Gastroesophageal sphincter (tissue), 4 donors: ENCODE measurements at regions not wholly inside any gene's neighbourhood (a gene's known extent, or its start where the extent isn't known, plus 50 kb on each side); places are given as distances from the start of the nearest gene placed in this dataset.
"Not testable (repeated sequence)": the region's sequence is repeated elsewhere in the genome, so short reads cannot be mapped to it uniquely, and the experiment has no call there.

Experiments used
- ATAC-seq: fragments of 150-250 bp; one replicate; pipeline ENCODE4 v1.9.1; 2016; ENCODE audit warnings: mild to moderate bottlenecking, moderate library complexity
- H3K27ac ChIP-seq, 4 donors: fragments of 200-600 bp; sonication (generic) in 3 of 4; 1 replicate in 3 of 4; 2 replicates in 1 of 4; pipeline ENCODE4 v1.5.1; 2016 to 2019
- H3K27me3 ChIP-seq: fragments of 200-600 bp; sonication (generic); one replicate; pipeline ENCODE4 v1.5.1; 2019
- H3K36me3 ChIP-seq, 2 donors: fragments of 200-600 bp; sonication (generic); one replicate each; pipeline ENCODE4 v1.5.1; 2019; ENCODE audit warnings: control low read depth in 1 of 2
- H3K4me1 ChIP-seq, 3 donors: fragments of 200-600 bp; sonication (generic); 1 replicate in 2 of 3; 2 replicates in 1 of 3; pipeline ENCODE4 v1.5.1; 2016 to 2019; ENCODE audit warnings: control low read depth in 2 of 3
- H3K4me3 ChIP-seq, 2 donors: fragments of 200-600 bp; sonication (generic); one replicate each; pipeline ENCODE4 v1.5.1; 2019; ENCODE audit warnings: mild to moderate bottlenecking in 1 of 2, moderate library complexity in 1 of 2
- H3K9me3 ChIP-seq, 3 donors: fragments of 200-600 bp; sonication (generic); one replicate each; pipeline ENCODE4 v1.5.1; 2017 to 2019; ENCODE audit warnings: control low read depth in 2 of 3
- CTCF ChIP-seq, 4 experiments: fragments of 200-600 bp in 2 of 4; fragments of 450-650 bp in 2 of 4; sonication (generic) in 1 of 4; IDR thresholded peaks; one replicate each; pipeline ENCODE4 v1.5.1; 2017 to 2019; ENCODE audit warnings: antibody characterized with exemption in 4 of 4, mild to moderate bottlenecking in 2 of 4, moderate library complexity in 2 of 4
- EP300 ChIP-seq: sonication (generic); formaldehyde crosslinking; IDR thresholded peaks from one replicate; pipeline ENCODE4 v1.6.1; 2017; ENCODE audit warnings: antibody characterized with exemption, mild to moderate bottlenecking
- POLR2A ChIP-seq, 2 donors: fragments of 450-650 bp; IDR thresholded peaks; one replicate each; pipeline ENCODE4 v1.6.1; 2017; ENCODE audit warnings: antibody characterized with exemption in 2 of 2, mild to moderate bottlenecking in 2 of 2, moderate library complexity in 1 of 2
- POLR2AphosphoS5 ChIP-seq: sonication (generic); formaldehyde crosslinking; IDR thresholded peaks from one replicate; pipeline ENCODE4 v1.6.1; 2017; ENCODE audit warnings: antibody characterized with exemption
- WGBS, 2 donors: methylation state at CpG; one replicate each; pipeline ENCODE4 v1.1.5; 2018; ENCODE audit warnings: low coverage in 1 of 2; 5-methylcytosine and 5-hydroxymethylcytosine counted together

DNA sequence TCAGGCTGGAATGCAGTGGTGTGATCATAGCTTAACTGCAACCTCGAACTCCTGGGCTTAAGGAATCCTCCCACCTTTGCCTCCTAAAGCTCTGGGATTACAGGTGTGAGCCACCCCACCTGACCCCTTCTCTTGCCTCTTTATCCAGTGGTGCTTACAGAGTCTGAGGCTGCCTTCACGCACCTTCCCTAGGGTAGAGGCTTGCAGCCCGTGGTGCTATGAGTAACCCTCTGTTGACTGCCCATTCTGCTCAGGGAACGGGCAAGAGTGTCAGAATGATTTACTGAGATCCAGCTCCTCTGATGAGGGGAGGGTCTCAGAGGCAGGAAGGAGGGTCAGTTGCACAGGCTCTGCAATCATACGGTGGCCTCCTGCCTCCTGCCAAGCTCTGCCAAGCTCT, 125.1 kb upstream of the TBX3 start:
- no peak for TF ChIP-seq POLR2A (IDR thresholded peaks at IDR 0.05)
- TF ChIP-seq POLR2AphosphoS5 = no peak
- TF ChIP-seq CTCF (IDR thresholded peaks at IDR 0.05) = no peak
- no peak for TF ChIP-seq EP300
- no peak for ATAC-seq
- Histone ChIP-seq H3K27me3 (peaks cover 8% of the 10 kb centered on the region), H3K36me3 (no peaks in the 10 kb centered on the region), H3K27ac (no peak overlapping the region), H3K4me1 (no peaks in the 10 kb centered on the region), H3K9me3 (no peaks in the 10 kb centered on the region), H3K4me3 (no peak overlapping the region)
- WGBS, 2 donors = 71 to 77% methylated on average over 1 to 4 of the region's 5 CpGs

DNA sequence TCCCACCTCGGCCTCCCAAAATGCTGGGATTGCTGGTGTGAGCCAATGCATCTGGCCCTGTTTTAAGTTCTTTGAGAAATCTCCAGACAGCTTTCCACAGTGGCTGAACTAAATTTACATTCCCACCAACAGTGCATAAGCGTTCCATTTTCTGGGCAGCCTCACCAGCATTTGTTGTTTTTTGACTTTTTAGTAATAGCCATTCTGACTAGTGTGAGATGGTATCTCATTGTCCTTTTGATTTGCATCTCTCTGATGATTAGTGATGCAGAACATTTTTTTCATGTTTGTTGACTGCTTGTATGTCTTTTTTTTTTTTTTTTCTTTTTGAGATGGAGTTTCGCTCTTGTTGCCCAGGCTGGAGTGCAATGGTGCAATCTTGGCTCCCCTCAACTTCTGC, 117.4 kb upstream of the TBX3 start:
- 78 to 83% methylated on average over 1 to 3 of the region's 3 CpGs for WGBS, 2 donors

DNA sequence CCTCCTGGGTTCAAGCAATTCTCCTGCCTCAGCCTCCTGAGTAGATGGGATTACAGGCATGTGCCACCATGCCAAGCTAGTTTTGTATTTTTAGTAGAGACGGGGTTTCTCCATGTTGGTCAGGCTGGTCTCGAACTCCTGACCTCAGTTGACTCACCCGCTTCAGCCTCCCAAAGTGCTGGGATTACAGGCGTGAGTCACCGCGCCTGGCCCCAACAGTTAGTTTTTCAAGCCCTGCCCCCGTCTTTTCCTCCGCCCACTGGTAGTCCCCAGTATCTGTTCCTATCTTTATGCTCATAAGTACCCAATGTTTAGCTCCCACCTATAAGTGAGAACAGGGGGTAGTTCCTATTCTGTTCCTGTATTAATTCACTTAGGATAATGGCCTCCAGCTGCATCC, 116.6 kb upstream of the TBX3 start:
- not testable (repeated sequence) for H3K9me3 ChIP-seq, H3K4me3 ChIP-seq, ATAC-seq, H3K36me3 ChIP-seq, H3K27ac ChIP-seq, H3K4me1 ChIP-seq, H3K27me3 ChIP-seq
- WGBS, 2 donors = 82% methylated on average over 7 of the region's 8 CpGs

More for the DNA sequence above, 117.4 kb upstream of the TBX3 start:
- not testable (repeated sequence) for H3K27ac ChIP-seq, H3K36me3 ChIP-seq, H3K27me3 ChIP-seq, H3K4me1 ChIP-seq, ATAC-seq, H3K4me3 ChIP-seq, H3K9me3 ChIP-seq

DNA sequence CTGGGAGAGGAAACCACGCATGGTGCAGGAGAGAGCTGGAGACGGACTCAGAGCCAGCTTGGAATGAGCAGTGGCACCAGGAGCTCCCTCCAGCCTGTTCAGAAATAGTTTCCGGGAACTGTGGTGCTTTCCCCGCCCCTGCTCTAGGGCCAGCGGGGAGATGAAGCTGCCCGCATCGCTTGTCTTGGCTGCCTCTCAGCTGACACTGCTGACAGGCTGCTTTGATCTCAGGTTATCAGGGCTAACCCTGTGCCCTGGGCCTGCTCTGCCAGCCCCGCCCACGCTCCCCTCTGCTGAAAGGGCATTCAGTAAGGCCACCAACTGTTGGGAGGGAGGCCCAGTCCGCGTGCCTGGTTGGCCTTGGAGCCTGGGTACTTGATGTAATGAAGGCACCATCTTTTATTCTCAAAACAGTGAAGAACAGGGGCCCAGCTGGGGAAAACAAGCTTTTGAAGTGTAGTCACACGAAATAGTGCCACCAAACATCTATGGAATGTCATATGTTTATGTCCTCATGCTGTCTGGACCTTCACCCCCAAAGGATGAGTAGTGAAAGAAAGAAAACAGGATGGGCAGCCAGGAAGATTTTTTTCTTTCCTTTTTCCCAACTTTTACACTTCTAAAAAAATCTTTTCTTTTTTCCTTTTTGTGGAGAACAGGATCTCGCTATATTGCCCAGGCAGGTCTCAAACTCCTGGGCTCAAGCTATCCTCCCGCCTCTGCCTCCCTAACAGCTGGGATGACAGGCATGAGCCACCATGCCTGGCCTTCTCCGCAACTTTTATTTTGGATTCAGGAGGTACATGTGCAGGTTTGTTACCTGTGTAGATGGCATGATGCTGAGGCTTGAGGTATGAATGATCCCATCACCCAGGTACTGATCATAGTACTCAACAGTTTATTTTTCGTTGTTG, 115.9 kb upstream of the TBX3 start:
- H3K4me3 ChIP-seq = no peak overlapping the region
- no peaks in the 10 kb centered on the region for H3K9me3 ChIP-seq
- H3K4me1 ChIP-seq = no peaks in the 10 kb centered on the region
- no peak for ATAC-seq
- 71 to 86% methylated on average over 5 to 15 of the region's 16 CpGs for WGBS, 2 donors
- H3K27ac ChIP-seq = no peak overlapping the region
- no peaks in the 10 kb centered on the region for H3K36me3 ChIP-seq
- no peaks in the 10 kb centered on the region for H3K27me3 ChIP-seq
- TF ChIP-seq POLR2A (IDR thresholded peaks at IDR 0.05) (no peak), POLR2AphosphoS5 (no peak), CTCF (IDR thresholded peaks at IDR 0.05) (no peak), EP300 (no peak)

DNA sequence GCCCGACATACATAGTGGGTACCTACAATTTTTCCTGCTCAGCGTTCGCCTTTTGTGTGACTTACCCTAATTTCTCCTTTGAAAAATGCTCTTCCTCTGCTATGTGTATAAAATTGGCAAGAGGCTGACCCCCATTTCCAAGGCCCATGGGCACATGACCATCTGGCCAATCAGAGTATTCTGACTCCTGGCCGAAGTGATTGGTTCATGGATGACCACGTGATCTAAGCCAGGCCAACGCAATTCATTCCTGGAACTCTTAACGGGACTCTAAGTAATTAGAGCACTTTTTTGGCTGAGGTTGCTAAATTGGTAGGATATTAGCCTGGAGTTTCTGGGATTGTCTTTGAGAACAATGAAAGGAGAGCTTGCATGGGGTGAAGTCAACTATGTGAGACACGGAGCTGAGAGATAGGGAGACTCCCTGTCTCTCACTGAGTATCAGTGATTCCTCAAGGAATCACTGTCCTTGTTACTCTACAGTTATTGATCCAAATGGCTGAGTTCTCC, 110.1 kb upstream of the TBX3 start:
- Histone ChIP-seq H3K36me3 (no peaks in the 10 kb centered on the region), H3K27ac (no peak overlapping the region), H3K4me3 (no peak overlapping the region), H3K27me3 (no peaks in the 10 kb centered on the region), H3K4me1 (no peaks in the 10 kb centered on the region), H3K9me3 (no peaks in the 10 kb centered on the region)
- no peak for TF ChIP-seq POLR2A (IDR thresholded peaks at IDR 0.05)
- no peak for TF ChIP-seq EP300
- no peak for TF ChIP-seq POLR2AphosphoS5
- TF ChIP-seq CTCF (IDR thresholded peaks at IDR 0.05) = no peak
- no peak for ATAC-seq
- 84 to 97% methylated on average over 4 of the region's 8 CpGs for WGBS, 2 donors

GRCh38 chr12:114790276-114790675, 106.3 kb upstream of the TBX3 start:
- no peak overlapping the region for H3K27ac ChIP-seq
- H3K4me1 ChIP-seq = no peaks in the 10 kb centered on the region
- no peaks in the 10 kb centered on the region for H3K36me3 ChIP-seq
- no peaks in the 10 kb centered on the region for H3K27me3 ChIP-seq
- TF ChIP-seq EP300 = no peak
- no peak for TF ChIP-seq POLR2A (IDR thresholded peaks at IDR 0.05)
- no peak for TF ChIP-seq CTCF (IDR thresholded peaks at IDR 0.05)
- no peak for TF ChIP-seq POLR2AphosphoS5
- H3K4me3 ChIP-seq = no peak overlapping the region
- no peaks in the 10 kb centered on the region for H3K9me3 ChIP-seq
- no peak for ATAC-seq
- WGBS, 2 donors = 88 to 89% methylated on average over 1 of the region's 1 CpG
